Esophagus (tissue), 2 donors: ENCODE measurements at regions not wholly inside any gene's neighbourhood (a gene's known extent, or its start where the extent isn't known, plus 50 kb on each side); places are given as distances from the start of the nearest gene placed in this dataset.

Experiments
- H3K27ac ChIP-seq, 2 donors: one replicate each; pipeline ENCODE4 v1.5.1; 2013; ENCODE audit warnings: low read depth in 2 of 2, mild to moderate bottlenecking in 2 of 2, inconsistent platforms in 1 of 2, low read length in 1 of 2, moderate library complexity in 1 of 2
- H3K27me3 ChIP-seq, 2 donors: one replicate each; pipeline ENCODE4 v1.6.1; 2013; ENCODE audit warnings: low read length in 2 of 2, control low read depth in 1 of 2, mild to moderate bottlenecking in 1 of 2; ENCODE audit not compliant: insufficient read depth in 2 of 2, control insufficient read depth in 1 of 2
- H3K36me3 ChIP-seq, 2 donors: one replicate each; pipeline ENCODE4 v1.6.1; 2013; ENCODE audit warnings: low read length in 1 of 2; ENCODE audit not compliant: control insufficient read depth in 2 of 2, insufficient read depth in 2 of 2
- H3K4me1 ChIP-seq, 2 donors: one replicate each; pipeline ENCODE4 v1.6.1; 2013; ENCODE audit warnings: low read length in 1 of 2; ENCODE audit not compliant: control insufficient read depth in 2 of 2, insufficient read depth in 2 of 2
- H3K4me3 ChIP-seq, 2 donors: one replicate each; pipeline ENCODE4 v1.5.1; 2013; ENCODE audit warnings: low read length in 2 of 2, mild to moderate bottlenecking in 2 of 2, low read depth in 1 of 2, moderate library complexity in 1 of 2
- H3K9me3 ChIP-seq, 2 donors: one replicate each; pipeline ENCODE4 v1.6.1; 2013; ENCODE audit warnings: mild to moderate bottlenecking in 2 of 2, low read depth in 1 of 2, low read length in 1 of 2, moderate library complexity in 1 of 2; ENCODE audit not compliant: control insufficient read depth in 2 of 2, insufficient read depth in 1 of 2
- WGBS, 2 donors: extraction: QIAGEN DNeasy Blood & Tissue Kit; methylation state at CpG; one replicate each; pipeline ENCODE4 v1.1.7; 2013; 5-methylcytosine and 5-hydroxymethylcytosine counted together
- donor health status: healthy with polysubstance abuse.
- donor health status: Bipolar disorder and iron deficiency.

- Histone ChIP-seq H3K4me1 (no peaks in the 10 kb centered on the region), H3K4me3 (no peak overlapping the region), H3K27ac (no peak overlapping the region), H3K27me3 (no peaks in the 10 kb centered on the region), H3K36me3 (no peaks in the 10 kb centered on the region), H3K9me3 (peaks cover 0 to 3% of the 10 kb centered on the region in 2 donors)
- 95 to 98% methylated on average over 1 of the region's 1 CpG for WGBS, 2 donors
Observed at GRCh38 chr16:80375513-80375912, 165.3 kb upstream of the DYNLRB2 start.

GRCh38 chr16:80372341-80372740 lies 168.5 kb upstream of the DYNLRB2 start:
- no peaks in the 10 kb centered on the region for H3K4me1 ChIP-seq
- H3K27ac ChIP-seq: no peak overlapping the region
- H3K4me3 ChIP-seq: no peak overlapping the region
- WGBS, 2 donors: 87 to 90% methylated on average over 10 of the region's 10 CpGs
- H3K9me3 ChIP-seq: peaks cover 0 to 3% of the 10 kb centered on the region in 2 donors
- no peaks in the 10 kb centered on the region for H3K36me3 ChIP-seq
- H3K27me3 ChIP-seq: no peaks in the 10 kb centered on the region

- peaks cover 0 to 3% of the 10 kb centered on the region in 2 donors for H3K9me3 ChIP-seq
- no peaks in the 10 kb centered on the region for H3K36me3 ChIP-seq
- H3K27ac ChIP-seq: no peak overlapping the region
- 39 to 43% methylated on average over 7 of the region's 7 CpGs for WGBS, 2 donors
- no peaks in the 10 kb centered on the region for H3K4me1 ChIP-seq
- no peaks in the 10 kb centered on the region for H3K27me3 ChIP-seq
- H3K4me3 ChIP-seq: no peak overlapping the region
Observed at GRCh38 chr16:80369138-80369958, 171.4 kb upstream of the DYNLRB2 start.

- Histone ChIP-seq H3K36me3 (no peaks in the 10 kb centered on the region), H3K27ac (no peak overlapping the region), H3K4me3 (no peak overlapping the region), H3K4me1 (no peaks in the 10 kb centered on the region), H3K9me3 (no peaks in the 10 kb centered on the region), H3K27me3 (no peaks in the 10 kb centered on the region)
- WGBS, 2 donors: 72 to 73% methylated on average over 2 of the region's 2 CpGs
Observed at GRCh38 chr16:80367037-80367658, 173.6 kb upstream of the DYNLRB2 start.

- Histone ChIP-seq H3K36me3 (no peaks in the 10 kb centered on the region), H3K4me3 (no peak overlapping the region), H3K4me1 (no peaks in the 10 kb centered on the region), H3K27me3 (no peaks in the 10 kb centered on the region), H3K27ac (no peak overlapping the region), H3K9me3 (no peaks in the 10 kb centered on the region)
- 81 to 82% methylated on average over 10 of the region's 10 CpGs for WGBS, 2 donors
Observed at GRCh38 chr16:80366023-80366422, 174.8 kb upstream of the DYNLRB2 start.

- H3K4me3 ChIP-seq: no peak overlapping the region
- no peaks in the 10 kb centered on the region for H3K9me3 ChIP-seq
- H3K27me3 ChIP-seq: no peaks in the 10 kb centered on the region
- no peak overlapping the region for H3K27ac ChIP-seq
- H3K4me1 ChIP-seq: no peaks in the 10 kb centered on the region
- WGBS, 2 donors: 85 to 94% methylated on average over 3 of the region's 3 CpGs
- H3K36me3 ChIP-seq: no peaks in the 10 kb centered on the region
Observed at GRCh38 chr16:80362816-80363215, 178.0 kb upstream of the DYNLRB2 start.

- Histone ChIP-seq H3K27me3 (no peaks in the 10 kb centered on the region), H3K9me3 (no peaks in the 10 kb centered on the region), H3K27ac (no peak overlapping the region), H3K36me3 (no peaks in the 10 kb centered on the region), H3K4me1 (no peaks in the 10 kb centered on the region), H3K4me3 (no peak overlapping the region)
- 81 to 90% methylated on average over 9 of the region's 9 CpGs for WGBS, 2 donors
Observed at GRCh38 chr16:80356365-80356764, 184.4 kb upstream of the DYNLRB2 start.

- no peak overlapping the region for H3K4me3 ChIP-seq
- H3K27me3 ChIP-seq: no peaks in the 10 kb centered on the region
- 91% methylated on average over 1 of the region's 1 CpG for WGBS, 2 donors
- H3K9me3 ChIP-seq: no peaks in the 10 kb centered on the region
- H3K27ac ChIP-seq: no peak overlapping the region
- no peaks in the 10 kb centered on the region for H3K36me3 ChIP-seq
- no peaks in the 10 kb centered on the region for H3K4me1 ChIP-seq
Observed at GRCh38 chr16:80355335-80355734, 185.5 kb upstream of the DYNLRB2 start.

GRCh38 chr16:80350061-80350460 lies 190.7 kb upstream of the DYNLRB2 start:
- H3K9me3 ChIP-seq: no peaks in the 10 kb centered on the region
- H3K4me1 ChIP-seq: no peaks in the 10 kb centered on the region
- H3K27me3 ChIP-seq: no peaks in the 10 kb centered on the region
- no peaks in the 10 kb centered on the region for H3K36me3 ChIP-seq
- no peak overlapping the region for H3K4me3 ChIP-seq
- H3K27ac ChIP-seq: no peak overlapping the region
- 61 to 73% methylated on average over 3 of the region's 3 CpGs for WGBS, 2 donors

GRCh38 chr16:80347900-80348299 lies 192.9 kb upstream of the DYNLRB2 start:
- Histone ChIP-seq H3K4me3 (no peak overlapping the region), H3K27ac (no peak overlapping the region), H3K4me1 (no peaks in the 10 kb centered on the region), H3K9me3 (no peaks in the 10 kb centered on the region), H3K36me3 (no peaks in the 10 kb centered on the region), H3K27me3 (no peaks in the 10 kb centered on the region)
- WGBS, 2 donors: 38 to 39% methylated on average over 3 of the region's 3 CpGs
